EH (cell line): ENCODE measurements at regions not wholly inside any gene's neighbourhood (a gene's known extent, or its start where the extent isn't known, plus 50 kb on each side); places are given as distances from the start of the nearest gene placed in this dataset.
"Not testable (repeated sequence)": the region's sequence is repeated elsewhere in the genome, so short reads cannot be mapped to it uniquely, and the experiment has no call there.

ENCODE experiments used
- DNase-seq: peaks from one replicate; pipeline ENCODE4 v3.0.0-alpha.2; 2015; ENCODE audit warnings: low read depth

DNA sequence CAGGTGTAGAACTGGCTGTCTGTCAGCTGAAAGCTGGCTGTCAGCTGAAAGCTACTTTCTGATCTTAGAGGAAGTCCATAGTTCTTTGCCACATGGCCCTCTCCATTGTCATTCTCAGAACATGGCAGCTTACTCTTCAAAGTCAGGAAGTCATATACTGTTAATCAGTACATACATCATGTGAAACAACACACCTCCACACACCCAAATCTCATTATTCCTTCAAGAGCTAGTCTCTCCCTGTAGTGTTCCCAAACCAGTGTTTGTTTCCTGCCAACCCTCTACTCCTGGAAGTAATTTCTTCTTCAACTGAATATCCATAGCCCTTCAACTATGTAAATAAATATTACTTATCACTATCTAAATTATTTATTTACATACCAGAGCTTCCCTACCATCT, 58.9 kb downstream of the OR5AK2 start:
- DNase-seq: no peak

DNA sequence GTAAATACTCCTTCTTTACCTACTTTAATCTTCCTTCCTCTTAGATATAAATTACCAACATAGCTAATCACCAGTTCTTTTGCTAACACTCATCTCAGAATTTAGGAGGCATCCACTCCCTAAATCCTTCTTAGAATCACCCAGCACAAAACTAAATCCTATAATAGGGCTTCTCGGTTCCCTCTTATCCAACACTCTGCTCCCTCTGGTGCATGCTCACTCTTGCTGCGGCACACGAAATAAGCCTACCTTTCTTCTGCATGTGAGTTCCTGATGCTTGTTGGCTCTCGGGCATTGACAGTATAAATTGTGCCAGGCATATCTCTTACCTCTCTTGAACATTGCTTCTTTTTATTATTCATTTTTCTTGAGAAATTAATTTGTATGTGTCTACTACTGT, 61.0 kb downstream of the OR5AK2 start:
- no peak for DNase-seq

DNA sequence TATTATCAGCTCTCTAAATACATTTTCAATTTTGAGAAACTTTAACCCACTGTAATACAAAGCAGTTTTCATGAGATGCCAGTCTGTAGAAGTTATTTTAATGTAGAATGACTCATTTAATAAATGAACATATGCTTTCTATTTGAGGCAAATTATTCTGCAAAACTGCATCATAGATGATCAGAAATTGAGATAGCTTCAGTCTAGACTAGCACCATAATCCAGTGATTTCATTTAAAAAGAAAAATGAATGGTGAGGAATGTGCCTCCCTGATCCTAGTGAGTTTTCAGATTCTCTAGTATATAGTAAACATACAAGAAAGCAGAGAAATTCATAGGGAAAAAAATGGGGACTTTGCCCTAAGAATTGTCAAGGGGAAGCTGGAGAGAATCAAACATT, 66.1 kb downstream of the OR5AK2 start:
- no peak for DNase-seq

DNA sequence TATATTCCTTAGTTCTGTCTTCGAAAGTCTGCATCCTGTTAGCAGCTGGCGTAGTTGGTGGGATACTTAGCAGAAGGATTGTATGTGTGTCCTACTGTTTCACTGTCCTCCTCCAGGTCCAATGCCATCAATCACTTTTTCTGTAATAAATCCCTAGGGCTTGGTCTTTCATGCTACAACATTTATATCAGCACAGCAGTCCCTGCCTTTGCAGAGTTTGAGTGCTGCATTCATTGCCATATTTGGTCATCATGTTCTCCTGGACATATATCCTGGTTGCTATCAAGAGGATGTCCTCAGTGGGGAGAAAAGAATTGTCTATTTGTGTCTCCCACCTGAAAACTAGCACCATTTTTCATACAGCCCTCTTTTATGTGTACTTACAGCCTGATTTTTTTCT, 67.0 kb downstream of the OR5AK2 start:
- peak; percentile 11 for DNase-seq

DNA sequence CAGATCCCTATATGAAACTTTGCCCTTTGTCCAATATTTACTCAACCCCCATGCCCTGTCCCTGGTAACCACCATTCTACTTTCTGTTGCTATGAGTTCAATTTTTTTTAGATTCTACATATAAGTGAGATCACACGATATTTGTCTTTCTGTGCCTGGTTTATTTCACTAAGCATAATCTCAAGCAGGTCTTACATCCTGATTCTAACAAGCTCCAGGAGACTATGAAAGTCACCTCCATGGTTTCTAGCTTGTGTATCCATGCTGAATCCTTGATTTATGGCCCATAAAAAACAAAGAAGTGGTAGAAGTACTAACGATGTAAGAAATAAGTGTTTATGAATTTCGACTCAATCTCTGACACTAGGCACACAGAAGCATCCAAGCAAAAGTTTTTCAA, 68.0 kb downstream of the OR5AK2 start:
- no peak for DNase-seq

DNA sequence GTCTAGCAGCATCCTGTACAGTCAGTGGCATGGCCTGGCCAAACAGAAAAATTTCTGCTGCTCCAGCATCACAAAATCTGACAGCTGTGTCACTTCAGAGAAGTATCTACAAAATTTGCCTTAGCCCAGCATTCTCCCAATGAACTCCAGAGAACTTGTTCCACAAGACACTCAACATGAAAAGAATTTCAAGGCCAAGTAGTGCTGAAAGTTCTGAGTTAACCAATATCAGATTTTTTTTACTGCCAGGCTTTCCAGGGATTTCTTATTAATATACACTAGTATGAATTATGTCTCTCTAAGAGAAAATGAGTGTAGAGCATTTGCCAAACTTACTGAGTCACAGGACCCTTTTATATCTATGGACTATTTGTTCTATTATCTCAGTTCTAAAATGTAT, 68.8 kb downstream of the OR5AK2 start:
- DNase-seq: no peak

DNA sequence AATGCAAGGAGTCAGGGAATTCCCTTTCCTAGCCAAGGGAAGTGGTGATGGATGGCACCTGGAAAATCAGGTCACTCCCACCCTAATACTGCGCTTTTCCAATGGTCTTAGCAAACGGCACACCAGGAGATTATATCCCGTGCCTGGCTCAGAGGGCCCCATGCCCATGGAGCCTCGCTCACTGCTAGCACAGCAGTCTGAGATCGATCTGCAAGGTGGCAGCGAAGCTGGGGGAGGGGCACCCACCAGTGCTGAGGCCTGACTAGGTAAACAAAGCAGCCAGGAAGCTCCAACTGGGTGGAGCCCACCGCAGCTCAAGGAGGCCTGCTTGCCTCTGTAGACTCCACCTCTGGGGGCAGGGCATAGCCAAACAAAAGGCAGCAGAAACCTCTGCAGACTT, 74.2 kb downstream of the OR5AK2 start:
- DNase-seq: not testable (repeated sequence)

DNA sequence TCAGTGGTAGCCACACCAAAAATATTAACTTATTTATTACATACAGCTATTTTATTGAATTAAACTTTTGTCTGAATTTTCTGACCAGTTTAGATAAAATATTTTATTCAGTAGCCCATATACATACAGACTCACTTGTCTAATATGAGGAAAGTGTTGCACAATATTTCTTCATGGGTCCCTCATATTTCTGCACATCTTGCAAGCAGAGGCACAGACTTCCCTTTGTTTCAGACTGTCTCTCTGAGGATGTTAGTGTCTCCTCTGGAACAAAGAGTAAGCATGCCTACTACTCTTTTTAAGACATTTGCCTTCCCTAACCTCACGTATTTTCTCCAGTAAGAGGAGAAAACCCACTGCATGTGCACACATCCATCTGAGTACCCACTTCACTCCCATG, 81.2 kb downstream of the OR5AK2 start:
- DNase-seq: no peak

DNA sequence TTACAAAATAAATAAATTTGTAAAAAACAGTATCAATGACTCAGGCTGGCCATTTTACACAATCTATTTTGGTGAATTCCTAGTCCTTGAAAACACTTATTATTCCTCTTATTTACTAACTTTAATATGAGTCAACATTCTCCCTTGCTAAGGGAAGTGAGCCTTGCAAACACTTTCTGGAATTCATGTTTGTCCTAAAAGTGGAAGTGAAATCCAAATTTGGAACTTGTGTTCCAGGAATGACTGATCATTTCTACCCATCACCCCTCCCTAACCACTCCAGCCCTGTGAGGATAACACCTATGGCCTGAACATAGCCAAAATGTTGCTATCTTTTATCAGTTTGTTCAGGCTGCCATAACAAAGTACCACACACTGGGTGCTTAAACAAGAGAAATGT, 83.1 kb downstream of the OR5AK2 start:
- peak; percentile 74 for DNase-seq

DNA sequence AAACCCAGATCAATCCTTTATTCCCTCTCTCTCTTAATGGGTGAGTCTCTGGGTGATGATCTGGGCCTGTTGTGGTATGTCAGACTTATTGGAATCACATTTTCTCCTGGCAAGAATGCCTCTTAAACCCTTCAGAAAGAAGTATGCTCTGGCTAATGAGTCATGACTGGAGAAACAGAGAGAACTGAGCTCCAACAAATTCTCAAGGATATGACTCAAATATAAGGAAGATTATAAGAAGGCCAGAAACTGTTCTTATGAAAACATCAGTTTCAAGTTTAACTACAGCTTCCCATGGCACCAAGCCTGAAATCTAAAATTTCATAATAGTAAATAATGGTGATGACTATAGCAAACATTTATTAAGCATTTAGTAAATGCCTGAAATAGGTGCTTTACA, 83.9 kb downstream of the OR5AK2 start:
- peak; percentile 98 for DNase-seq

DNA sequence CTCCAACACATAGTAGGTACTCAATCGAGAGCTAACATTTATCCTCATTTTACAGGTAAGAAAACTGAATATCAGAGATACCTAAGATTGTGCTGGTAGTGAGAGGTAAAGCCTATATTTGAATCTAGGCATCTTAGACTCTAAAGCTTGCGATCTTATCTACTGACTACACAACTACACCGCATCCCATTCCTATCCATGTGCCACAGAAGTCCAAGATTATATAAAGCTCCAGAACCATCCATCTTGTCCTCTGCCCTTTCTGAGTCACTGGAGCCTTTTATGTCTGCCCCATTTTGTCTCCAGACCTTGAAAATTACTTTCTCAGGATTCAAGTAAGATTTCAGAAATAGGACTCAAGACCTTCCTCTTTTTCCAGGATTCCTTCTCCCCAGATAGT, 84.4 kb downstream of the OR5AK2 start:
- peak; percentile 46 for DNase-seq

DNA sequence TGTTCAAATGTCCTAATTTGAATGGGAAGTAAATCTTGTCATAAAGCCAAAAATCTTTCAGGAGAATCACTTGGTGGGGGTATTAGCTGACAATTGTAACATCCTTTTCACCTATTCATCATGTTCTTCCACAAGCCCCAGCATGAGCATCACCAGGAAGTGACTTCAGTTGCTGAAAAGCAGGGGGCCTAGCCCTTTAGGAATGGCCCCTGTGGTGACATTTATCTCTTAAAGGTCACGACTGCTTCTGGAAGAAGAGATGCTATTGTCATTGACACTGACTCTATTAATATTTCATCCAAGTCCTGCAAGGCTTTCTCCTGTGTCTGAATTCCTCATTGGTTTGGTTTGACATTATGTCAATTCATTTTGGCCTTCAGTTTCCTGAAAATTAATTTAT, 92.6 kb downstream of the OR5AK2 start:
- no peak for DNase-seq

DNA sequence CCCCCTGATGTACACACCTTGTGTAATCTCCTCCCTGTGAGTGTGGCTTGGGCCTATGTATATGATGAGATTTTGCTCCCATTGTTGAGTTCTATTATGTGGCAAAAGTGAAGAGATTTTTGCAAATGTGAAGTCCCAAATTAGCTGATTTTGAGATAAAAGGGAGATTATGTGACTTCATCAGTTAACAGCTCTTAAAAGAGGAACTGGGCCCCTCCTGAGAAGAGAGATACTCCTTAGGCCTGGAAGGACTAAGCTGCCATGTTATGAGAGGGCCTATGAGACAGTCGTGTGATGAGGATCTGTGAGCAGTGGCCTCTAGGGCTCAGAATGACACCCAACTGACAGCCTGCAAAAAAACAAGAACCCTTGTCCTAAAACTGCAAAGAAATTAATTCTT, 93.4 kb downstream of the OR5AK2 start:
- DNase-seq: no peak

DNA sequence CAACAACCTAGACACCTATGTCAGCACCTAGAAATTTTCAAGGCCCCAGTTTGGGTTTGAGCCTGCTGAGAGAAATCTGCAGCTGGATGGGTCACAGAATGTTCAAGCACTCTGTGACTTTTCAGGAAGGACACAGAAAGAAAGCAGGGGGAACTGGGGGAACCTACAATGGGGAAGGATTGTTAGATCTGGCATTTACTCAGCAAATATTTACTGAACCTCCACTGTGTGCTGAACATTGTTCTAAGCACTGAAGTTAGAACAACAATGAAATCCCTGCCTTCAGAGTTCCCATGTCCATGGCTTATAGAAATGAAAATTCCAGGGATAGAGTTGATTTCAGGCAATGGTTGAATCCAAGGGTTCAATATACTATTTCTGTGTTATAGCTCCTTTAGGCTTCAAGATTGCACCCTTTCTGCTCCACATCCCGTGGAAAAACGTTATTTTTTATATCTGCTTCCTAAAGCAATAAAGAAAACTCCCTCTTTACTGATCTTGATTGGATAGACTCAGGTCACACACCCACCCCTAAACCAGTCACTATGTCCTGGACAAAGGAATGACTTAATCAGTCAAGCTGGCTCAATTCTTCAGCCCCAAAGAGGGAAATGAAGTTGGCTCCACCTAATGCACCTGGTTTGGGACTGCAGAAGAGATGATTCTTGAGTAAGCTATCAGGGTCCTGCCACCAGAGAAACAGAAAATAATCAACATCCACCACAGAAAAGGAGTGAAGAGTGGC, 95.1 kb downstream of the OR5AK2 start:
- DNase-seq: no peak

DNA sequence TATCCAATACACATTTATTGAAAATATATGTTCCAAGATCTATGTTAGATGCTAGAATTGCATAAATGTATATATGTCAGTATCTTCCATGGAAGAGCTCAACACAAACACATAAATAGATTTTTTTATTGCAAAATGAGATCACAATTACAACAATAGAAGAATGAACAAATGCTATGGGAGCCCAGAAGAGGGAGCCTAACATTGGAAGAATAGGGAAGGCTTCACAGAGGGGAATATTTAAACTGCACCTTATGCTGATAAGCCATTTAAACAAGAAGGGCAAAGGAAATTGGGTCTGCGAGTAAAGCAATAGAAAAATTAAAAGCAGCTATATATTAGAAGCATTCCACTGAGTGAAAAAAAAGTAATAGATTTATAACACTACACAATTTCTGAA, 96.1 kb upstream of the LRRC55 start:
- DNase-seq: no peak

DNA sequence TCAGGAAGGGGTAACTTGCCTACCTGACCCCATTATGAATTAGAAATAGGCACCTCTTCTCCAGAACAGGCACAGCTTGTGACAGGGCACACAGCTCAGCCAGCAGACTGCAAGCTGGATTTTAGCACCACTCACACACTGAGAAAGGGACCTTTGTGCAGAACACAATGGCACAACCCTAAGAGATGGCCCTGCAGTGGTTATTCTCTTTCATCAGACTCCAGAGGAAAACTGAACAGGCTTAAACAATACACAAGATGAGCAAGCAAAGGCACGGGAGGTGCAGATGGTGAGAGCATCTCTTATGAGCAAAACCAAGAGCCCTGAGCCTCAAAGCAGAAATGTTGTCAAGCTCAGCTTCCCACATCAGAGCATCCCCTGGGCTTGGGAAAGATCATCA, 93.8 kb upstream of the LRRC55 start:
- DNase-seq: no peak

DNA sequence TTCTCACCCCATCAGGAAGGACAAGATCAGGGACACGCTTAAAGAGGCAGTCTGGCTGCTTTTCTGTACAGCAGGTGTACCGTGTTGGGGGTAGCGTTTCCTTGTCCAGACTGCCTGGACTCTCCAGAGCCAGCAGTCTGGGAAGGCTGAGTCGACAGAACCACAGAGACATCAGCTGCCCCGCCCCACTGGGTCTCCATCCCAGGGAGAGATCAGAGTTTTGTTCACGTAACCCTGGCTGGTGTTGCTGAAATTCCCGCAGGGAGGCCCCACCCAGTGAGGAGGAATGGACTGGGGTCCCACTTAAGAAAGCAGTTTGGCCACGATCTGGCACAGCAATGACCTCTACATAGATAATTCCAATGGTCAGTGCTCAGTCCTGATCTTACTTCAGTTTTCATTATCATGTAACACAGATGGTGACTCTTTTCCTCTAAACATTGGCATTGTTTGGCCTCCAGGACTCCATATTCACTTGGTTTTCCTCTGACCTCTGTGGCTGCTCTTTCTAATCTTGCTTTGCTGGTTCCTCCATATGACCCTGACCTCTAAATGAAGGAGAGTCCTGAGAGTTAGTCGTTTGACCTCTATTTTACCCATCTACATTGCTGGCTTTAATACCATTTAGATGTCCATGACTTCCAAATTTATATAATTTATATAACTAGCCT, 89.6 kb upstream of the LRRC55 start:
- no peak for DNase-seq

DNA sequence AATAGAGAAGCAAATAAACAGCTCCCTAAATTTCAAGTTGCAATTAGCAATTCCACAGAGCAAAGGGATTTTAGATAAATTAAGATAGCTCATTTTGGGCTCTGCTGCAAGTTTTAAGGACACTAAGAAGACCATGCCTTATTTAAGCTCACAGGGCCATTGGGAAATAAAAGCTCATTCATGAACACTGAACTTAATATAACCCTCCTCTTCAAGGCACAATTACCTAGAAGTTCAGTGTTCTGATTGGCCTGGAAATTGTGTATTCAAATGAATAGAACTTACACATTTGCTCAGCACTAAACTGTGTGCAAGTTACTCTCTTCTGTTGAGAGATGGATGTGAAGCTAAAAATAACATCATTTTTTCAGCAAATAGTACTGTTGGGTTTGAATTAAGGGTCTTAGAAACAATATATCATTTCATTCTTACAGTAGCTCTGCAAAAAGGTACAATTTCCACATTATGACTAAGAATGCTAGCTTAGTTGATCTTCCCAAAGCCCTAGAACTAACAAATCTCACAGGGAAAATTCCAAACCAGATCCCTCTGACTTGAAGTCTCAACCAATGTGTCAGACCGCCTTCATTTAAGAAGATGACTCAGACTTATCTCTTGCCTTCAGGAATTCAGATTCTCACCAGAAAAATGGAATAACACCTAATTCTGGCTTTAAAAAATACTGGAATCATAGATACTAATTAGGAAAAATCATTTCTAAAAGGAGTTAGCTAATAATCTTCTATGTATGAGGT, 87.4 kb upstream of the LRRC55 start:
- DNase-seq: peak; percentile 78

DNA sequence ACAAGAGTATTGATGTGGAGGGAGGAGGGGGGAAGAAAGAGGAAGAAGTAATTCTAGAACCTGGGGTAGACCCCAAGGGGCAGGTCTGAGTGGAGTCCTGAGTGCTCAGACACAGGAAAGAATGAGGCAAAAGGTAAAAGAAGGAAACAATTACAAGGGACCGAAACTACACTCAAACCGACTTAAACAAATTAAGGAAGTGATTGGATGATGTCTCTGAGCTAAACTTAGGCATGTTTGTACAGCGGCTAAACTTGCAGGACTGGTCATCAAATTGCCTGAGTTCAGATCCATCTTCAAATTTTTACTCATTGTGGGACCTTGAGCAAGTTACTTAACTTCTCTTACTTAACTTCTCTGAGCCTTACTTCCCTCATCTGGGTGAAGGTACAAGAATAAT, 86.3 kb upstream of the LRRC55 start:
- no peak for DNase-seq

DNA sequence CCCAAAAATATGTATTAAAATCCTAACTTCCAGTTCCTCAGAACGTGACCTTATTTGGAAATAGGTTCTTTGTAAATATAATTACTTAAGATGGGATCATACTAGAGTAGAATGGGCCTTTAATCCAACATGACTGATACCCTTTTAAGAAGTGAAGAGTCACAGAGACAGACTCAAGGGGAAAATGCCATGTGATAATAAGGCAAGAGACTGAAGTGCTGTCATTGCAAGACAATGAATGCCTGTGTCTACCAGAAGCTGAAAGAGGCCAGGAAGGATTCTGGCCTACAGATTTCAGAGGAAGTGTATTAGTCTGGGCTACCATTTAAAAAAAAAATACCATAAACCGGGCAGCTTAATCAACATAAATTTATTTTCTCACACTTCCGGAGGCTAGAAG, 85.9 kb upstream of the LRRC55 start:
- DNase-seq: no peak

DNA sequence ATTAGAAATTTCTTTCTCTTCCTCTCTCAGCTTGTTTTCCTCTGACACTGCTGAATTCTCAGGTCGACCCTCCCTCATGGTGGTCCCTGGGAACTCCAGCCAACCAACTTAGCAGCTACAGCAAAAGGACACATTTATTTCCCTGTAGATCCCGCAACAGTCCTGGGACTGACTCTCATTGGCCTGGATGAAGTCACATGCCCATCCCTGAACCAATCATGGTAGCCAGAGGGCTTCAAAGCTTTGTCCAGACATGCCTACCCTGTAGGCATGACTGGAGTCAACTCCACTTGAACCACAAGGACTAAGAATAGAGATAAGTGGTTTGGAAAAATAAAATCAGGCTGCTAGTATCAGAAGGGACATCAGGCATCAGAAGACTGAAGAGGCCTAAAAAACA, 84.6 kb upstream of the LRRC55 start:
- DNase-seq: no peak

DNA sequence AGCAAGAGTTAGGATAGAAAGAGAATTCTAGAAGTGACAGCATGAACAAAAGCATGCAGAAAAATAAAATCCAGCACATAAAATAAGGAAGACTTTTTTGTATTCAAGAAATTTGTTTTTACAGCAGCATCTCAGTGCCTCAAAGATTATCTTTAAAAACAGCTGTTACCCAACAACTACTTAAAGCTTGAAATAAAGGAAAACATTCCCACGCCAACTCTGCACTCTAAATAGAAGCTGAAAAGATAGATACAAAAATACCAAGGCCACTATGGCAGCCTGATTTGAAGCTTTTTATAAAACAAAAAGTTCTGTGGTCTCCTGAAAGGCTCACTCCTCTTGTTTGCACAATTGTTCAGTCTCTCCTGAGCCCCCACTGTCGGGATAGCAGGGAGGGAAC, 83.6 kb upstream of the LRRC55 start:
- DNase-seq: no peak

DNA sequence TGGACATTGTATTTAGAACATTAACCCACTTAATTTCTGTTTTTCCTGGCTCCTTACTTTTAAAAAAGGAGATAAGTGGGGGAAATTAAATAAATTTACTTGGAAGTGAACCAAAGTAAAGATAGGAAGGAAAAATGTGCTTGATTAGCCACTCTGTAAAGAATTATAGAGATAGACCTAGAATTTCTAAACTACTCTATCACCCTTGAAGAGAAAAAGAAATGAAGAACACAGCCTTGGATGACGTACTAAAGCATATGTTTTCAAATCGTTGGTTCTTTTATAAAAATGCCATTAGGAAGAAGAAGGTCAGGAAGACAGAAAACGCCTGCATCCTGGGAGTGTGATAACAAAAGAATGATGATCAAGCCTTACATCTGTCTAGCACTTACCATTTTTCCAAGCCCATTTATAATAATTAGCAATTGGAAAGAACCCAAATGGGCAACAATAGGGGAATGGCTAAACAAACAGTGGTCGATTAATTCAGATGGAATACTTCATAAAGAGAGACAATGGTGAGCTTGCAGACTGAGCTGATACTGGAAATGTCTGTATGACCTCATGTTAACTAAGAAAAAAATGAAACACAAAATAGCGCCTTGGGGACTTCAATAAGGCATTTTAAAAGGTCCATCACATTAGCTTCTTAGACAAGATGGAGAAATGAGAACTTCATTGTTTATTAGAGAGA, 81.0 kb upstream of the LRRC55 start:
- no peak for DNase-seq
